ENCODE measurements at regions not wholly inside any gene's neighbourhood (a gene's known extent, or its start where the extent isn't known, plus 50 kb on each side); places are given as distances from the start of the nearest gene placed in this dataset.

DNA sequence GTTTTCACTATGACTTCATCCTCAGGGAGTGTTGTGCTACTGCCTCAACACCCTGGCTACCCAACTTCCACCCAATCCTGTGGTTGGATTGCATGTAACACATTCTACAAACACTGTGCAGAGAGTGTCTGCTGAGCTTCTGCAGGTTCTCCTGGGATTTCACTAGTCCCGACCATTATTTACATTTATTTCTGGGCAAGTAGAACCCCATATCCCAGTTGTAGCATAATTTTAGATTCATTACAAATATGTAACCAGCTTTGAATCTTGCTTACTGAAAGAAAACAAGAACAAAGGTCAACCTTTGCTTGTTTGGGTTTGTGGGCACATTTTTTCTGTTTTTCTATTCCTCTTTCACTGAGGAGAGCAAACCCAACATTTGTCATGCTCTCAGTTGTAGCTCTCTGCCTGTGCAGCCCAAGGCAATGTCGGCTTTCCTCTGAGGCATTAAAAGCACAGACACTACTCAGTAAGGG lies 2036.1 kb upstream of the LRRTM1 start:
- no peak for TF ChIP-seq ZFX (IDR thresholded peaks at IDR 0.05; ENCODE audit: borderline replicate concordance)
- TF ChIP-seq, protein P1, sequence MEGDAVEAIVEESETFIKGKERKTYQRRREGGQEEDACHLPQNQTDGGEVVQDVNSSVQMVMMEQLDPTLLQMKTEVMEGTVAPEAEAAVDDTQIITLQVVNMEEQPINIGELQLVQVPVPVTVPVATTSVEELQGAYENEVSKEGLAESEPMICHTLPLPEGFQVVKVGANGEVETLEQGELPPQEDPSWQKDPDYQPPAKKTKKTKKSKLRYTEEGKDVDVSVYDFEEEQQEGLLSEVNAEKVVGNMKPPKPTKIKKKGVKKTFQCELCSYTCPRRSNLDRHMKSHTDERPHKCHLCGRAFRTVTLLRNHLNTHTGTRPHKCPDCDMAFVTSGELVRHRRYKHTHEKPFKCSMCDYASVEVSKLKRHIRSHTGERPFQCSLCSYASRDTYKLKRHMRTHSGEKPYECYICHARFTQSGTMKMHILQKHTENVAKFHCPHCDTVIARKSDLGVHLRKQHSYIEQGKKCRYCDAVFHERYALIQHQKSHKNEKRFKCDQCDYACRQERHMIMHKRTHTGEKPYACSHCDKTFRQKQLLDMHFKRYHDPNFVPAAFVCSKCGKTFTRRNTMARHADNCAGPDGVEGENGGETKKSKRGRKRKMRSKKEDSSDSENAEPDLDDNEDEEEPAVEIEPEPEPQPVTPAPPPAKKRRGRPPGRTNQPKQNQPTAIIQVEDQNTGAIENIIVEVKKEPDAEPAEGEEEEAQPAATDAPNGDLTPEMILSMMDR (IDR thresholded peaks at IDR 0.05), result no peak

Measured in 22Rv1 (cell line).